ENCODE measurements at regions not wholly inside any gene's neighbourhood (a gene's known extent, or its start where the extent isn't known, plus 50 kb on each side); places are given as distances from the start of the nearest gene placed in this dataset.

GRCh38 chr5:107776506-107776905 lies 105.8 kb upstream of the EFNA5 start:
- Histone ChIP-seq H3K9me3 (ENCODE audit: control insufficient read depth, insufficient read depth, low read length) (no peaks in the 10 kb centered on the region), H3K27ac (ENCODE audit: low read depth, low read length) (no peak overlapping the region), H3K27me3 (ENCODE audit: control insufficient read depth, insufficient read depth, low read length) (no peaks in the 10 kb centered on the region), H3K4me3 (ENCODE audit: low read depth, low read length) (no peak overlapping the region), H3K4me1 (ENCODE audit: control insufficient read depth, insufficient read depth, low read length) (no peaks in the 10 kb centered on the region), H3K36me3 (ENCODE audit: control insufficient read depth, insufficient read depth, low read length) (no peaks in the 10 kb centered on the region)
- no peak for DNase-seq (ENCODE audit: low read depth in 4 of 6, low spot score in 6 of 6)
- WGBS (ENCODE audit: insufficient coverage): no CpG with 5 or more reads among the region's 3 CpGs

GRCh38 chr5:107774316-107774715 lies 103.6 kb upstream of the EFNA5 start:
- Histone ChIP-seq H3K4me3 (ENCODE audit: low read depth, low read length) (no peak overlapping the region), H3K4me1 (ENCODE audit: control insufficient read depth, insufficient read depth, low read length) (no peaks in the 10 kb centered on the region), H3K36me3 (ENCODE audit: control insufficient read depth, insufficient read depth, low read length) (no peaks in the 10 kb centered on the region), H3K27me3 (ENCODE audit: control insufficient read depth, insufficient read depth, low read length) (no peaks in the 10 kb centered on the region), H3K9me3 (ENCODE audit: control insufficient read depth, insufficient read depth, low read length) (no peaks in the 10 kb centered on the region), H3K27ac (ENCODE audit: low read depth, low read length) (no peak overlapping the region)
- no CpG with 5 or more reads among the region's 2 CpGs for WGBS (ENCODE audit: insufficient coverage)
- DNase-seq (ENCODE audit: low read depth in 4 of 6, low spot score in 6 of 6): no peak

DNA sequence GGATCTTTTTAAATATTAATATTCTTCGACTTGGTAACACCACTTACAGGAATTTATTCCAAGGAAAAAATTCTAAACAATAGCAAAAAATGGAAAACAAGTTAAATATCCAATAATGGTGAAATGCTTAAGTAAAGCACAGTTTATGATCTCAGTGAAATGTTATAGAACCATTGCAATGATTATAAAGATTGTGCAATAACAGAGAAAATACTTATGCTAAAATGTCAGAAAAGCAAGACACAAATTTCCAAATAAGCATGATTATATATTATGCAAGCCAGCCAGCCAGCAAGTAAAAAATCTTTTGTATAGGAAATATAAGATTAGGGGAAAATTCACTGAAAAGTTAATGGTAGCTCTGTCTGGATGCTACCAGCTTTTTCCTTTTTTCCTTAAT lies 102.7 kb upstream of the EFNA5 start:
- no peak for DNase-seq (ENCODE audit: low read depth in 4 of 6, low spot score in 6 of 6)
- Histone ChIP-seq H3K4me1 (ENCODE audit: control insufficient read depth, insufficient read depth, low read length) (no peaks in the 10 kb centered on the region), H3K27me3 (ENCODE audit: control insufficient read depth, insufficient read depth, low read length) (no peaks in the 10 kb centered on the region), H3K9me3 (ENCODE audit: control insufficient read depth, insufficient read depth, low read length) (no peaks in the 10 kb centered on the region), H3K27ac (ENCODE audit: low read depth, low read length) (no peak overlapping the region), H3K4me3 (ENCODE audit: low read depth, low read length) (no peak overlapping the region), H3K36me3 (ENCODE audit: control insufficient read depth, insufficient read depth, low read length) (no peaks in the 10 kb centered on the region)
- WGBS (ENCODE audit: insufficient coverage): no CpG with 5 or more reads among the region's 1 CpG

- no peaks in the 10 kb centered on the region for H3K27me3 ChIP-seq (ENCODE audit: control insufficient read depth, insufficient read depth, low read length)
- H3K4me3 ChIP-seq (ENCODE audit: low read depth, low read length): no peak overlapping the region
- no peaks in the 10 kb centered on the region for H3K36me3 ChIP-seq (ENCODE audit: control insufficient read depth, insufficient read depth, low read length)
- no peaks in the 10 kb centered on the region for H3K4me1 ChIP-seq (ENCODE audit: control insufficient read depth, insufficient read depth, low read length)
- no peak for DNase-seq (ENCODE audit: low read depth in 4 of 6, low spot score in 6 of 6)
- 57% methylated on average over 7 of the region's 11 CpGs for WGBS (ENCODE audit: insufficient coverage)
- H3K27ac ChIP-seq (ENCODE audit: low read depth, low read length): no peak overlapping the region
- H3K9me3 ChIP-seq (ENCODE audit: control insufficient read depth, insufficient read depth, low read length): no peaks in the 10 kb centered on the region
These were observed 101.9 kb upstream of the EFNA5 start for GRCh38 chr5:107772418-107773310.

DNA sequence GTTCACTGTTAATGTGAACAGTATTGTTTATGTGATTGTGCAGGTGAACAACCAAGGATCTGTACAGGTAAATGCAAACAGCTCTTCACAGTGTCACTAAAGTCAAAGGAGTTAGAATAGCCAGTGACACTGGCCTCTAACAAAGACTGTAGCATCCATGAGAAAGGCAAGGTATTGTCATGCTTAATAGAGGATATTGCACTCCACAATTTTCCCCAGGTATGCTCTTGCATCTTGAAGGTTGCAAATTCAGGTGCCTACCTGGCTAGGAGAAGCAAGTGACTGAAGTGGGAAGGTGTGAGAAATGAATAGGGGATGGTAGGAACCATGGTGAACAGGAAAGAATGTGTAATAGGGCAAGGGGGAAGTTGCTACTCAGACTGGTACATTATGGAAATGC lies 101.2 kb upstream of the EFNA5 start:
- DNase-seq (ENCODE audit: low read depth in 4 of 6, low spot score in 6 of 6): no peak
- no peaks in the 10 kb centered on the region for H3K27me3 ChIP-seq (ENCODE audit: control insufficient read depth, insufficient read depth, low read length)
- H3K4me1 ChIP-seq (ENCODE audit: control insufficient read depth, insufficient read depth, low read length): no peaks in the 10 kb centered on the region
- H3K9me3 ChIP-seq (ENCODE audit: control insufficient read depth, insufficient read depth, low read length): no peaks in the 10 kb centered on the region
- no peak overlapping the region for H3K4me3 ChIP-seq (ENCODE audit: low read depth, low read length)
- no peaks in the 10 kb centered on the region for H3K36me3 ChIP-seq (ENCODE audit: control insufficient read depth, insufficient read depth, low read length)
- H3K27ac ChIP-seq (ENCODE audit: low read depth, low read length): no peak overlapping the region

DNA sequence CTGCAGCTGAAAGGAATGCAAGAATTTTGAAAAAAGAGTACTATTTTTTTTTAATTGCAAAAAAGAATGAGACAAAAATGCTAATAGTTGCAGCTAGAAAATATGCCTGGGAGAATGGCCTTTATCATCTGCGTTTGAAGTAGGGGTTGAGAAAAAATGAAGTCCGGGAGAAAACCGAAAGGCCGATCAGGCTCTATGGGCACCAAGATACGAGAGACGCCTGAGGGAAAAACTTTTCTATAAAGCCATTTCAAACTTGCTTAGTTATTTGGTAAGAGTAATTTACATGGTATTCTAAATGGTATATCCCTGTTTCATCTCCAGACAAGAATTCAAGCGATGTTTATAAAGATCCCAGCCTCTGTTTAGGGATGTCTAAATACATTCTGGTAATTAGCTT lies 99.3 kb upstream of the EFNA5 start:
- no peak for DNase-seq (ENCODE audit: low read depth in 4 of 6, low spot score in 6 of 6)
- 50% methylated on average over 1 of the region's 7 CpGs for WGBS (ENCODE audit: insufficient coverage)
- Histone ChIP-seq H3K9me3 (ENCODE audit: control insufficient read depth, insufficient read depth, low read length) (no peaks in the 10 kb centered on the region), H3K36me3 (ENCODE audit: control insufficient read depth, insufficient read depth, low read length) (no peaks in the 10 kb centered on the region), H3K4me1 (ENCODE audit: control insufficient read depth, insufficient read depth, low read length) (no peaks in the 10 kb centered on the region), H3K27ac (ENCODE audit: low read depth, low read length) (no peak overlapping the region), H3K4me3 (ENCODE audit: low read depth, low read length) (no peak overlapping the region), H3K27me3 (ENCODE audit: control insufficient read depth, insufficient read depth, low read length) (no peaks in the 10 kb centered on the region)

DNA sequence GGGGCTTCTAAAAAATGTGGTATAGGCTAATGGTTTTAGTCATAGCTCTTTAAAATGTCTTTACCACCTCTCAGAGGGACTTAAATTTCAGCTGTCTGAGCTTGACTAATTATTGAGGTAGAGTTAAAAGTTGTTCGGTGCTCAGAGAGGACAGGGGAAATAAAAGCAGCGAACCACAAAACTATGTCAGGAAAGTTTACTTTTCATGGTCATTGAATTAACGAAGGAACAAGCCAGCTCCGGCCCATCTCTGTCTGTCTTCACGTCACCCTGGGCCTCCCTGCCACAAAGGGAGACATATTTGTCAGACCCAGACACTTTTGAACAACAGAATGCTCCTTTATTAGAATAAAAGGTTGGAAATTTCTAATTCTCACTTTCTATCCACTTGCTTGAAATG lies 98.8 kb upstream of the EFNA5 start:
- H3K4me3 ChIP-seq (ENCODE audit: low read depth, low read length): no peak overlapping the region
- WGBS (ENCODE audit: insufficient coverage): 33% methylated on average over 5 of the region's 5 CpGs
- no peaks in the 10 kb centered on the region for H3K27me3 ChIP-seq (ENCODE audit: control insufficient read depth, insufficient read depth, low read length)
- DNase-seq (ENCODE audit: low read depth in 4 of 6, low spot score in 6 of 6): no peak
- no peaks in the 10 kb centered on the region for H3K4me1 ChIP-seq (ENCODE audit: control insufficient read depth, insufficient read depth, low read length)
- no peak overlapping the region for H3K27ac ChIP-seq (ENCODE audit: low read depth, low read length)
- H3K9me3 ChIP-seq (ENCODE audit: control insufficient read depth, insufficient read depth, low read length): no peaks in the 10 kb centered on the region
- no peaks in the 10 kb centered on the region for H3K36me3 ChIP-seq (ENCODE audit: control insufficient read depth, insufficient read depth, low read length)

DNA sequence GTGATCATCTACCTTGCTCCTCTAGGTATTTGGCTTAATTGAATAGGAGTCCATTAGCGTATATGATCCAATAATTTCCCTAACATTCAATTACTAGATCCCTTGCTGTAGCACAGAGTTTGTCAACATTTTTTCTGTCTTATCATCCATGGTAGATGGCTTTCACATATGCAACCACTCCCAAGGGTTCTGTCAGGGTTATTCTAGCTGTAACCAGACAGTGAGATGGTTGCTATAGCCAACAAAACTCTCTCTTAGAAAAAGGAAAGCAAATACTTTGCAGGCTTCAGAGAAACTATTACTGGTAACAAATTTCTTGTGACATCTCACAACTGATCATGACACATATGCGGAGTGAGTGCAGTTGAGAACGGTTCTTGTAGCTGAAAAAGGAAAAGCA lies 96.2 kb upstream of the EFNA5 start:
- no peak for DNase-seq (ENCODE audit: low read depth in 4 of 6, low spot score in 6 of 6)
- no peaks in the 10 kb centered on the region for H3K9me3 ChIP-seq (ENCODE audit: control insufficient read depth, insufficient read depth, low read length)
- H3K4me3 ChIP-seq (ENCODE audit: low read depth, low read length): no peak overlapping the region
- no peaks in the 10 kb centered on the region for H3K36me3 ChIP-seq (ENCODE audit: control insufficient read depth, insufficient read depth, low read length)
- H3K27me3 ChIP-seq (ENCODE audit: control insufficient read depth, insufficient read depth, low read length): no peaks in the 10 kb centered on the region
- H3K4me1 ChIP-seq (ENCODE audit: control insufficient read depth, insufficient read depth, low read length): no peaks in the 10 kb centered on the region
- WGBS (ENCODE audit: insufficient coverage): no CpG with 5 or more reads among the region's 3 CpGs
- H3K27ac ChIP-seq (ENCODE audit: low read depth, low read length): no peak overlapping the region

- no CpG with 5 or more reads among the region's 5 CpGs for WGBS (ENCODE audit: insufficient coverage)
- Histone ChIP-seq H3K4me3 (ENCODE audit: low read depth, low read length) (no peak overlapping the region), H3K27ac (ENCODE audit: low read depth, low read length) (no peak overlapping the region), H3K4me1 (ENCODE audit: control insufficient read depth, insufficient read depth, low read length) (no peaks in the 10 kb centered on the region), H3K36me3 (ENCODE audit: control insufficient read depth, insufficient read depth, low read length) (no peaks in the 10 kb centered on the region), H3K9me3 (ENCODE audit: control insufficient read depth, insufficient read depth, low read length) (no peaks in the 10 kb centered on the region), H3K27me3 (ENCODE audit: control insufficient read depth, insufficient read depth, low read length) (no peaks in the 10 kb centered on the region)
- DNase-seq (ENCODE audit: low read depth in 4 of 6, low spot score in 6 of 6): no peak
These were observed 95.7 kb upstream of the EFNA5 start for GRCh38 chr5:107766439-107766838.

GRCh38 chr5:107765805-107766063 lies 95.0 kb upstream of the EFNA5 start:
- Histone ChIP-seq H3K36me3 (ENCODE audit: control insufficient read depth, insufficient read depth, low read length) (no peaks in the 10 kb centered on the region), H3K9me3 (ENCODE audit: control insufficient read depth, insufficient read depth, low read length) (no peaks in the 10 kb centered on the region), H3K4me3 (ENCODE audit: low read depth, low read length) (no peak overlapping the region), H3K27me3 (ENCODE audit: control insufficient read depth, insufficient read depth, low read length) (no peaks in the 10 kb centered on the region), H3K4me1 (ENCODE audit: control insufficient read depth, insufficient read depth, low read length) (no peaks in the 10 kb centered on the region), H3K27ac (ENCODE audit: low read depth, low read length) (no peak overlapping the region)
- DNase-seq (ENCODE audit: low read depth in 4 of 6, low spot score in 6 of 6): no peak
- 88% methylated on average over 2 of the region's 3 CpGs for WGBS (ENCODE audit: insufficient coverage)
